GM04504 (cell line): ENCODE measurements at regions not wholly inside any gene's neighbourhood (a gene's known extent, or its start where the extent isn't known, plus 50 kb on each side); places are given as distances from the start of the nearest gene placed in this dataset.

Source experiments
- DNase-seq: peaks from one replicate; pipeline ENCODE4 v3.0.0-alpha.2; 2012; ENCODE audit warnings: low read depth

- no peak for DNase-seq
Measured at GRCh38 chr16:80080287-80080851, 460.4 kb upstream of the DYNLRB2 start.

DNA sequence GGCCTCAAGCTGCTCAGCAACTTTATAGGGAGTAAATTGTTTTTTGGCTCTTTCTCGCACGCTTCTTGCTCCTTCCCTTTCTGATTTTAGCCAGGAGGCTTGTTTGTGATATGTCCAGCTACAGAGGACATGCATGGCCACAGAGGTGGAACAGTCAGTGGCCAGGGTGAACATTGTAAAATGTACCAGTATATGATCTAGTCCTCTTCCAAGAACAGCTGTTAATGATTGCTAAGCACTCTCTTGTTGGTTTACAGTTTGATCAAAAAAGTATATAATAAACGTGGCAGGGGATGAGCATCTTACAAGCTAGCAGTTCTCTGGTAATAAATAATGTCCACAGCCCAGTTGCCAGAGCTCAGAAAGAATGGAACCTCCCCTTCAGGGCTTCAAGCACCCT lies 461.7 kb upstream of the DYNLRB2 start:
- no peak for DNase-seq

- no peak for DNase-seq
Measured at GRCh38 chr16:80077696-80078095, 463.1 kb upstream of the DYNLRB2 start.

- DNase-seq: no peak
Measured at GRCh38 chr16:80074329-80074728, 466.5 kb upstream of the DYNLRB2 start.

DNA sequence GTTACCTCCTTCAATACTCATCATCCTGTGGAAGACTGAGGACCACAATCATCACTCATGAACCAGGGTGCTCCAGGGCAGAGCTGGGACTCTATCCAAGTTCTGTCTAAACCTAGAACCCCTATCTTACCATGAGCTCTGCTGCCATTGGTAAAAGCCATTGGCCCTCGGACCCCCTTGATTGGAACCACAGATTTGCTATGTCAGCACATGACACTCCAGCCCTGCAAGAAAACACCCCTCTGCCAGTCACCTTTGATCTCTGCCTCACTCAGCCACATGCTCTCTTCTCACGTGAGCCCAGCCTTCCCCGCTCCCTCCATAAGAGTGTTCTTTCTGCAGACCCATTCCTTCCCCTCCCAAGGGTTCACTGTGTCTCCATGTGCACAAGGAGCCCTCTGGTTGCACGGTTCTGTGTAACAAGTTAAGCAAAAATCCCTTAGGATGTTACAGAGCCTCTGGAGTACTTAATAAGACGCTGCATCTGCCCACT lies 468.8 kb upstream of the DYNLRB2 start:
- DNase-seq: no peak

- DNase-seq: no peak
Measured at GRCh38 chr16:80066805-80067580, 466.5 kb upstream of the MAF start.

GRCh38 chr16:80065541-80065940 lies 465.0 kb upstream of the MAF start:
- DNase-seq: no peak

GRCh38 chr16:80063713-80064069 lies 463.2 kb upstream of the MAF start:
- no peak for DNase-seq

DNA sequence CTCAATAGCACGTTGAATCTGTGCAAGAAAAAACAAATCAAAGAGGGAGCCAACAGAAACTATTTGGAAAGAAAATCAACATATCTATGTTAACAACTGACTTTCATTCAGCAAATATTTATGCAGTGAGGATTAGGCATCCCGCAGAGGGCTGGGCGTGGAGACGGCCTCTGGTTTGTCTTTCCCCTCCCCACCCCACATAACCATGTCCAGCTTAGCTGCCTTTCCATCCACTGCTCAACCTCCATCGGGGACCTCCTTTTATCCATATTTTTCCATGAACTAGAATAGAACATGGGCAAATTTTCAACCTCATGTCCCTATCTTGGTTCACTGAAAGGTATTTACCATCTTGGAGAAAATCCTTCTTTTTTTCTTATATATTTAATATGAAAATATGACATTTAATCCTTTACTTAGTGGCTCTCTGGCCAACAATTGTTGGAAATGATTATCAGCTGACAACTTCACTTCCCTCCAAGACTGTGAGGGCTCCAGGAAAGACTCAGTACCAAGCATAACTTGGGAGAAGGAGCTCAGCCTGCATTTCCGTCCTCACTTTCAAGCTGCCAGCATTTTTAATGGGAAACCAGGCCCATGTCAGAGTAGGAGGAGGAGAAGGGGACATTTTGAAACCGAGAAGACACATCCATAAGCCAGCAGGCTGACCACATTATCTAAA lies 462.6 kb upstream of the MAF start:
- no peak for DNase-seq

GRCh38 chr16:80062361-80063030 lies 462.0 kb upstream of the MAF start:
- DNase-seq: no peak

GRCh38 chr16:80060470-80060869 lies 459.9 kb upstream of the MAF start:
- DNase-seq: no peak

DNA sequence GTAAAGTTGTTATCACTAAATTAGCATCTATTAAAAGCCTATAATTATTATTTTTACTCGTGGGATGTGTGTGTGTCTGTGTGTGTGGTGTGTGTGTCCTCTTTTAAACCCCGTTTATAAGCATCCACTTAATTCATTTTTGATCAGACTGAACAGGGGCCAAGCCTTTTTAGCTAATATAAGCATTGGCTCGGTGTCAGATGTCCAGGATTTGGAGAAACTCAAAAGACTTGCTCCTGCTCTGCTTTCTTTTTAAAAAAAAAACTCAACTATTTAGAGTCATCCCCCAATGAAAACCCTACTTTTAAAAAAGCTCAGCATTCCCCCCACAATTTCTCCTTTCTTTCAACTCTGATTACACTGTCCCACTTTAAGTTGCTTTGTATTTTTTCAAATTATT lies 459.3 kb upstream of the MAF start:
- no peak for DNase-seq

- no peak for DNase-seq
Measured at GRCh38 chr16:80058214-80058613, 457.7 kb upstream of the MAF start.

DNA sequence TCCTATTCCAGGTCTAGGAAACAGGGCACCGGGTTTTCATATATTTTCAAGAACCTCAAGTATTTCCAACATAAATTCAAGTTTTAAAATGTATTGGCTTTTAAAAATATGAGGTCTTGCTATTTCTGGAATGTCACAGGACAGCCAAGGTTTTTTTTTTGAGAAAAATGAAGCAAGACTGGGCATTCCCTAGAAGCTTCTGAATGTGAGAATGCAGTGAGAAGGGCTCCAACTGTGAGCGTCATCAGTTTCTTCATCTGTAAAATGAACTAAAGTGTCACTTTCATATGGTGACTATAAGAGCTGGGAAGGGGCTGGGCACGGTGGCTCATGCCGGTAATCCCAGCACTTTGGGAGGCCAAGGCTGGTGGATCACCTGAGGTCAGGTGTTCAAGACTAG lies 455.8 kb upstream of the MAF start:
- peak; percentile 6 for DNase-seq

- DNase-seq: no peak
Measured at GRCh38 chr16:80055831-80056230, 455.3 kb upstream of the MAF start.

DNA sequence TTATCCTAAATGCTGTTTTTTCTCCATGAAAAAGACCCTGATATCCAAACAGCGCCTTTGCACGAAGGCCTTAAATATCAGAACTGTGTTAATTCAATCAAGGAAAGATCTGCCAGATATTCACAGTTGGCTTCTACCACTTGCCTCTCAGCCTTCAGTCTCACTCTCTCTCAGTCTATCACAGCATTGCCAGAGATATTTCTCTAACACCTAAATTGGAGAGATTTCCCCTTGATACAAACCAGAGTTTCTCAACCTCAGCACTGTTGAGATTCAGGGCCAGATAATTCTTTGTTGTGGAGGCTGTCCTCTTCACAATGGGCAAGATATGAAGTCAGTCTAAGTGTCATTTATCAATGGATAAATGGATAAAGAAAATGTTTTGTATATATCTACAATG lies 454.1 kb upstream of the MAF start:
- DNase-seq: no peak

GRCh38 chr16:80051040-80051439 lies 450.5 kb upstream of the MAF start:
- DNase-seq: no peak

DNA sequence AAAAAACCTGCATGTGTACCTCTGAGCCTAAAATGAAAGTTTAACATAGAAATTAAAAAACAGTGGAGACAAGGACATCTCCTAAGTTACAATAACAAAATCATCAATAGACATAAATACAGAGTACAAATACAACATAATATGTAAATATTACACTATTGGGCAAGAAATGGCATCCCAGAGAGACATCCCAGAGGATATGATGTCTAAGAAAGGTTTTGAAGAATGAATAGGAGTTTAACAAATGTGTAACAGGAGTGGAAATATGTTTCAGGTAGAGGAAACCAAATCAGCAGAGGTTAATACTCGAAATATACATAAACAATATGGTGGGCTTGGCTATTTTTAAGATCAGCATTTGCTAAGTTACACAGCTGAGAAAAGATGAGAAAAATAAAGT lies 447.7 kb upstream of the MAF start:
- DNase-seq: no peak

- no peak for DNase-seq
Measured at GRCh38 chr16:80047842-80048241, 447.3 kb upstream of the MAF start.

DNA sequence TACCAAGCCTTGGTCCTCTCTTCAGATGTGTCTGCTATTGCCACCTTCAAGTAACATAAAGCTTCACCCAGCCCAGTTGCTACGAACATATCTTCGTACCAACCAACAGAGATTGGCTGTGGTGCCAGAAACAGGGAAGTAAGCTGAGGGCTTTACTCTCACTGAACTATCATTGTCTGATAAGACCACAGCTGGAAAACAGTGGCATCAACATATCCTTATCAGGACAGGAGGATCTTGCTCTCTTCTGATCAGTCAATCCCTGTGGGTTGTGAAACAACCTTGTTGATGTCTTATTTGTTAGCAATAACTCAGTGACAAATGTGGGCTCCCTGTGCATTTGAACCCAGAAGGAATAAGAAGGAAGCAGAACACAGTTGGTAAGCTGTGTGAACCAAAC lies 446.3 kb upstream of the MAF start:
- DNase-seq: no peak

GRCh38 chr16:80046261-80046660 lies 445.7 kb upstream of the MAF start:
- DNase-seq: no peak

- no peak for DNase-seq
Measured at GRCh38 chr16:80045861-80046260, 445.3 kb upstream of the MAF start.

- no peak for DNase-seq
Measured at GRCh38 chr16:80041410-80041809, 440.9 kb upstream of the MAF start.
